ENCODE measurements at regions not wholly inside any gene's neighbourhood (a gene's known extent, or its start where the extent isn't known, plus 50 kb on each side); places are given as distances from the start of the nearest gene placed in this dataset.
"Not testable (repeated sequence)": the region's sequence is repeated elsewhere in the genome, so short reads cannot be mapped to it uniquely, and the experiment has no call there.

DNA sequence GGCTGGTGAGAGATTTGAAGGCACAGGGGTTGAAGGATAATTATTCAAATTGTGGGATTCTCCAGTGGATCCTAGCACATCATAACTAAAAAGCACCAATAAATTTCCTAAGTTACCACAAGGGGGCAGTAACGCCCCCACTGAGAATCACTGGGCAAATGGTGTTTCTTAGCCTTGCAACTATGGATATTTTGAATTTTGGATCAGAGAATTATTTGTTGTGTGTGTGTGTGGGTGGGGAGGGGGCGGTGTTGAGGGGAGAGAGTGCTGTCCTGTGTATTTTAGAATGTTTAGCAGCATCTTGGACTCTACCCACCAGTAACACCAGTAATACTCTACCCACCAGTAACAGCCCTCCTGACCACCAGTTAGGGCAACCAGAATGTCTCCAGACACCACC is 63.3 kb upstream of the PRKG1 start:
- H3K27ac ChIP-seq (ENCODE audit: low read depth, low read length): no peak overlapping the region

DNA sequence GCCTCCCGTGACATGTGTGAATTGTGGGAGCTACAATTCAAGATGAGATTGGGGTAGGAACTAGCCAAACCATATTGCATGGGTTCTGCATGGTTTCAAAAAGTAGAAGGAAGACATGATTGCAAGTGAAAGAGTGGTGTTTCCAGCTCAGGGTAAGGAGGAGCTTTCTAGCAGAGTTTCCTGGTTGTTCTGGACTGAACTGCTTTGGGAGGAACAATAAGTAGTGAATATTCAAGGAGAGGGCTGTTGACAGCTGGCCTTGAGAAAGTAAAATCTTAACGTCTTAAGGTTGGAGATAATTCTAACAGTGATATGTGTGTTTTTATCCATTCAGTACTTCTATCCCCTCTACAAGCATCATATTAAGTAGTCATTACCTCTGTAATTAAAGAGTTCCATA is 62.2 kb upstream of the PRKG1 start:
- no peaks in the 10 kb centered on the region for H3K36me3 ChIP-seq (ENCODE audit: control insufficient read depth in 1 of 2, insufficient read depth in 2 of 2, low read length in 2 of 2)
- no peak overlapping the region for H3K4me3 ChIP-seq (ENCODE audit: low read depth in 1 of 2, low read length in 2 of 2)
- no peaks in the 10 kb centered on the region for H3K9me3 ChIP-seq (ENCODE audit: control insufficient read depth in 1 of 2, low read length in 2 of 2)
- H3K4me1 ChIP-seq (ENCODE audit: control insufficient read depth in 1 of 2, insufficient read depth in 2 of 2, low read length in 2 of 2): no peaks in the 10 kb centered on the region
- no peak overlapping the region for H3K9ac ChIP-seq (ENCODE audit: low read depth in 1 of 2, low read length in 2 of 2)
- no peaks in the 10 kb centered on the region for H3K27me3 ChIP-seq (ENCODE audit: control insufficient read depth in 1 of 2, insufficient read depth in 2 of 2, low read length in 2 of 2)
- H3K27ac ChIP-seq (ENCODE audit: low read depth, low read length): no peak overlapping the region

More for the DNA sequence above, 63.3 kb upstream of the PRKG1 start:
- no peaks in the 10 kb centered on the region for H3K36me3 ChIP-seq (ENCODE audit: control insufficient read depth in 1 of 2, insufficient read depth in 2 of 2, low read length in 2 of 2)
- H3K9me3 ChIP-seq (ENCODE audit: control insufficient read depth in 1 of 2, low read length in 2 of 2): no peaks in the 10 kb centered on the region
- H3K27me3 ChIP-seq (ENCODE audit: control insufficient read depth in 1 of 2, insufficient read depth in 2 of 2, low read length in 2 of 2): no peaks in the 10 kb centered on the region
- no peak overlapping the region for H3K4me3 ChIP-seq (ENCODE audit: low read depth in 1 of 2, low read length in 2 of 2)
- H3K4me1 ChIP-seq (ENCODE audit: control insufficient read depth in 1 of 2, insufficient read depth in 2 of 2, low read length in 2 of 2): no peaks in the 10 kb centered on the region
- H3K9ac ChIP-seq (ENCODE audit: low read depth in 1 of 2, low read length in 2 of 2): no peak overlapping the region

DNA sequence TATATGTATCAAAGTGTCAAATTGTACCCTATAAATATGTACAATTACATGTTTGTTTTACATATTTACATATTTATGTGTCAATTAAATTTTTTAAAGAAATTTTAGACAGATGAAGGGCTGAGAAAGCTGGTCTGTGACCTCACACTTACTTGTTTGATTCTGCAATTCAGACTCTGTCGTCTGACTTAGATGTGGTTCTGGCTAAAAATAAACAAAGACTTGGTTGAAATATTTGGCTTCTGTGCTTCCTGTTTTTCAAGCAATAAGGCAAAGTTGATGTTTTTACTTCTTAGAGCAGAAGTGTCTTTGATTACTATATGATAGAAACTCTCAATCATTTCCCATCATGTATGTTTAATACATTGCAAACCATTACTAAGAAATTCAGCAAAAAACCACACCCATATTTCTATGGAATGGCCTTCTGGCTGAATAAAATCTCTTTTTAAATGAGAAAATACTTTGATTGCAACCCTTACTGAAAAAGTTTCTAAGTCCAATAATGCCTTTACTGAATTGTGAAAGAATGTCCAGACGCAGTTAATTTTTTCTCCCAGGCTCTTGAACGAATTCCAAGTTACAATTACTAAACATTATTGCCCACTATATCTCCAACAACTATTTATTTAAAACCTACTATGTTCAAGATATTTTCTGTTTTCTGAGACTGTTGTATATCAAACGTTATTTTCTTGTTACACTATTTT is 59.5 kb upstream of the PRKG1 start:
- no peaks in the 10 kb centered on the region for H3K4me1 ChIP-seq (ENCODE audit: control insufficient read depth in 1 of 2, insufficient read depth in 2 of 2, low read length in 2 of 2)
- H3K36me3 ChIP-seq (ENCODE audit: control insufficient read depth in 1 of 2, insufficient read depth in 2 of 2, low read length in 2 of 2): no peaks in the 10 kb centered on the region
- no peak overlapping the region for H3K27ac ChIP-seq (ENCODE audit: low read depth, low read length)
- no peak overlapping the region for H3K4me3 ChIP-seq (ENCODE audit: low read depth in 1 of 2, low read length in 2 of 2)
- H3K9ac ChIP-seq (ENCODE audit: low read depth in 1 of 2, low read length in 2 of 2): no peak overlapping the region
- no peaks in the 10 kb centered on the region for H3K9me3 ChIP-seq (ENCODE audit: control insufficient read depth in 1 of 2, low read length in 2 of 2)
- no peaks in the 10 kb centered on the region for H3K27me3 ChIP-seq (ENCODE audit: control insufficient read depth in 1 of 2, insufficient read depth in 2 of 2, low read length in 2 of 2)

- H3K27me3 ChIP-seq (ENCODE audit: control insufficient read depth in 1 of 2, insufficient read depth in 2 of 2, low read length in 2 of 2); H3K9ac ChIP-seq (ENCODE audit: low read depth in 1 of 2, low read length in 2 of 2); H3K4me1 ChIP-seq (ENCODE audit: control insufficient read depth in 1 of 2, insufficient read depth in 2 of 2, low read length in 2 of 2); H3K9me3 ChIP-seq (ENCODE audit: control insufficient read depth in 1 of 2, low read length in 2 of 2); H3K36me3 ChIP-seq (ENCODE audit: control insufficient read depth in 1 of 2, insufficient read depth in 2 of 2, low read length in 2 of 2); H3K4me3 ChIP-seq (ENCODE audit: low read depth in 1 of 2, low read length in 2 of 2); H3K27ac ChIP-seq (ENCODE audit: low read depth, low read length): not testable (repeated sequence)
Observed at GRCh38 chr10:51015390-51015754, 58.9 kb upstream of the PRKG1 start.

DNA sequence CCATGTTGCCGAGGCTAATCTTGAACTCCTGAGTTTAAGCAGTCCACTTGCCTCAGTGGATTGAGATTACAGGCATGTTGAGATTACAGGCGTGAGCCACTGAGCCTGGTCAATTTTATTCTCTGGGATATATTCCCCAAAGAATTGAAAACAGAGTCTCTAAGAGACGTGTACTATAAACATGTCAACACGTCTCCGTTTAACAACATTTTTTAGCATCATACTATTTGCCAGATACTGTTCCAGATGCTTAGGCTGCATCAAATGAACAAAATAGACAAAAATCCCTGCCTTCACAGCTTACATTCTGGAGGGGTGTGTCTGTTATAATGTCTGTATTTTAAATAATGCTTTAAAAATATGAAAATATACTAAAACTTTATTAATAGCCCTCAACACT is 54.1 kb upstream of the PRKG1 start:
- Histone ChIP-seq H3K4me3 (ENCODE audit: low read depth in 1 of 2, low read length in 2 of 2) (no peak overlapping the region), H3K4me1 (ENCODE audit: control insufficient read depth in 1 of 2, insufficient read depth in 2 of 2, low read length in 2 of 2) (no peaks in the 10 kb centered on the region), H3K27ac (ENCODE audit: low read depth, low read length) (no peak overlapping the region), H3K9me3 (ENCODE audit: control insufficient read depth in 1 of 2, low read length in 2 of 2) (no peaks in the 10 kb centered on the region), H3K27me3 (ENCODE audit: control insufficient read depth in 1 of 2, insufficient read depth in 2 of 2, low read length in 2 of 2) (no peaks in the 10 kb centered on the region), H3K36me3 (ENCODE audit: control insufficient read depth in 1 of 2, insufficient read depth in 2 of 2, low read length in 2 of 2) (no peaks in the 10 kb centered on the region), H3K9ac (ENCODE audit: low read depth in 1 of 2, low read length in 2 of 2) (no peak overlapping the region)

- Histone ChIP-seq H3K9ac (ENCODE audit: low read depth in 1 of 2, low read length in 2 of 2) (no peak overlapping the region), H3K27ac (ENCODE audit: low read depth, low read length) (no peak overlapping the region), H3K4me1 (ENCODE audit: control insufficient read depth in 1 of 2, insufficient read depth in 2 of 2, low read length in 2 of 2) (no peaks in the 10 kb centered on the region), H3K4me3 (ENCODE audit: low read depth in 1 of 2, low read length in 2 of 2) (no peak overlapping the region), H3K27me3 (ENCODE audit: control insufficient read depth in 1 of 2, insufficient read depth in 2 of 2, low read length in 2 of 2) (no peaks in the 10 kb centered on the region), H3K36me3 (ENCODE audit: control insufficient read depth in 1 of 2, insufficient read depth in 2 of 2, low read length in 2 of 2) (no peaks in the 10 kb centered on the region), H3K9me3 (ENCODE audit: control insufficient read depth in 1 of 2, low read length in 2 of 2) (no peaks in the 10 kb centered on the region)
Observed at GRCh38 chr10:51022933-51023585, 51.2 kb upstream of the PRKG1 start.

- Histone ChIP-seq H3K36me3 (ENCODE audit: control insufficient read depth in 1 of 2, insufficient read depth in 2 of 2, low read length in 2 of 2) (no peaks in the 10 kb centered on the region), H3K9me3 (ENCODE audit: control insufficient read depth in 1 of 2, low read length in 2 of 2) (no peaks in the 10 kb centered on the region), H3K27ac (ENCODE audit: low read depth, low read length) (no peak overlapping the region), H3K4me1 (ENCODE audit: control insufficient read depth in 1 of 2, insufficient read depth in 2 of 2, low read length in 2 of 2) (no peaks in the 10 kb centered on the region), H3K4me3 (ENCODE audit: low read depth in 1 of 2, low read length in 2 of 2) (no peak overlapping the region), H3K9ac (ENCODE audit: low read depth in 1 of 2, low read length in 2 of 2) (no peak overlapping the region), H3K27me3 (ENCODE audit: control insufficient read depth in 1 of 2, insufficient read depth in 2 of 2, low read length in 2 of 2) (no peaks in the 10 kb centered on the region)
Observed at GRCh38 chr10:51023636-51024035, 50.7 kb upstream of the PRKG1 start.
